ENCODE measurements at regions not wholly inside any gene's neighbourhood (a gene's known extent, or its start where the extent isn't known, plus 50 kb on each side); places are given as distances from the start of the nearest gene placed in this dataset.

DNA sequence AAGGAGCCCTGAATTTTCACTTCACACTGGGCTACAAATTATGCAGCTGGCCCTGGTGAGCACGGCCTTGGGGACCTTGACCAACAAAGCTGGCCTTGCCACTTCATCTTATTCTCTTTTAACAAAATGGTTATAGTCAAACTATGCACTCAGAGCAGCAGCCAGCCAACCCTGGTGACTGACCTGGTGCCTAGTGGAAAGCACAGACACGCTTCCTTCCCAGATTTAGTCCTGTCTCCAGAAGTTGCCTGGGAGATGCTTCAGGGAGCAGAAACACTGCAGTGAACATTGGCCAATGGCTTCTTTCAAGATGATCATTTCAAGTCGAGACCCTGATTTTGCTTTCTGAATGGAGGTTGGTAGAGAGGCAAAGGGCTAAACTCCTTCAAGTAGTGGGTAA is 249.3 kb downstream of the SIPA1L2 start:
- H3K36me3 ChIP-seq (ENCODE audit: insufficient read depth, low read length): no peaks in the 10 kb centered on the region
- H3K4me2 ChIP-seq (ENCODE audit: low read length): no peak overlapping the region
- H3K4me3 ChIP-seq (ENCODE audit: low read length): no peak overlapping the region
- H3K9ac ChIP-seq (ENCODE audit: low read length): no peak overlapping the region
- H3K79me2 ChIP-seq (replicated peaks; ENCODE audit: insufficient read depth, low read length): no peaks in the 10 kb centered on the region
- no peaks in the 10 kb centered on the region for H3K9me2 ChIP-seq (ENCODE audit: insufficient read depth, low read length)
- no peaks in the 10 kb centered on the region for H4K20me1 ChIP-seq (ENCODE audit: insufficient read depth)
- TF ChIP-seq EP300 (conservative IDR thresholded peaks at IDR 0.05; ENCODE audit: poor library complexity, severe bottlenecking) (no peak), SMC3 (conservative IDR thresholded peaks at IDR 0.05; ENCODE audit: poor library complexity) (no peak), TAF1 (IDR thresholded peaks at IDR 0.05; ENCODE audit: low read depth) (no peak), MXI1 (conservative IDR thresholded peaks at IDR 0.05; ENCODE audit: poor library complexity, severe bottlenecking) (no peak), EZH2 (IDR thresholded peaks at IDR 0.05; ENCODE audit: borderline replicate concordance, insufficient read depth, low read length, poor library complexity, severe bottlenecking) (no peak)
- H2AFZ ChIP-seq (ENCODE audit: low read depth, low read length): no peak overlapping the region
- H3K9me3 ChIP-seq (ENCODE audit: low read length): no peaks in the 10 kb centered on the region
- H3K27me3 ChIP-seq (ENCODE audit: insufficient read depth, low read depth, low read length): no peaks in the 10 kb centered on the region
- H3F3A ChIP-seq (ENCODE audit: insufficient read depth, low read length, poor library complexity, severe bottlenecking): no peaks in the 10 kb centered on the region
- no peak overlapping the region for H3K27ac ChIP-seq (ENCODE audit: low read length)

- Histone ChIP-seq H2AFZ (ENCODE audit: low read depth, low read length) (no peak overlapping the region), H3K27me3 (ENCODE audit: insufficient read depth, low read depth, low read length) (no peaks in the 10 kb centered on the region), H4K20me1 (ENCODE audit: insufficient read depth) (no peaks in the 10 kb centered on the region), H3K4me3 (ENCODE audit: low read length) (no peak overlapping the region), H3K79me2 (replicated peaks; ENCODE audit: insufficient read depth, low read length) (no peaks in the 10 kb centered on the region), H3F3A (ENCODE audit: insufficient read depth, low read length, poor library complexity, severe bottlenecking) (no peaks in the 10 kb centered on the region), H3K27ac (ENCODE audit: low read length) (no peak overlapping the region), H3K9me3 (ENCODE audit: low read length) (no peaks in the 10 kb centered on the region), H3K4me2 (ENCODE audit: low read length) (no peak overlapping the region), H3K9me2 (ENCODE audit: insufficient read depth, low read length) (no peaks in the 10 kb centered on the region), H3K36me3 (ENCODE audit: insufficient read depth, low read length) (no peaks in the 10 kb centered on the region), H3K9ac (ENCODE audit: low read length) (no peak overlapping the region)
- TF ChIP-seq POLR2AphosphoS5 (IDR thresholded peaks at IDR 0.05) (no peak), RAD21 (conservative IDR thresholded peaks at IDR 0.05) (no peak), TAF1 (IDR thresholded peaks at IDR 0.05; ENCODE audit: low read depth) (no peak), MXI1 (conservative IDR thresholded peaks at IDR 0.05; ENCODE audit: poor library complexity, severe bottlenecking) (no peak), SMC3 (conservative IDR thresholded peaks at IDR 0.05; ENCODE audit: poor library complexity) (no peak), EZH2 (IDR thresholded peaks at IDR 0.05; ENCODE audit: borderline replicate concordance, insufficient read depth, low read length, poor library complexity, severe bottlenecking) (no peak), EP300 (conservative IDR thresholded peaks at IDR 0.05; ENCODE audit: poor library complexity, severe bottlenecking) (no peak)
- TF ChIP-seq, protein P1, sequence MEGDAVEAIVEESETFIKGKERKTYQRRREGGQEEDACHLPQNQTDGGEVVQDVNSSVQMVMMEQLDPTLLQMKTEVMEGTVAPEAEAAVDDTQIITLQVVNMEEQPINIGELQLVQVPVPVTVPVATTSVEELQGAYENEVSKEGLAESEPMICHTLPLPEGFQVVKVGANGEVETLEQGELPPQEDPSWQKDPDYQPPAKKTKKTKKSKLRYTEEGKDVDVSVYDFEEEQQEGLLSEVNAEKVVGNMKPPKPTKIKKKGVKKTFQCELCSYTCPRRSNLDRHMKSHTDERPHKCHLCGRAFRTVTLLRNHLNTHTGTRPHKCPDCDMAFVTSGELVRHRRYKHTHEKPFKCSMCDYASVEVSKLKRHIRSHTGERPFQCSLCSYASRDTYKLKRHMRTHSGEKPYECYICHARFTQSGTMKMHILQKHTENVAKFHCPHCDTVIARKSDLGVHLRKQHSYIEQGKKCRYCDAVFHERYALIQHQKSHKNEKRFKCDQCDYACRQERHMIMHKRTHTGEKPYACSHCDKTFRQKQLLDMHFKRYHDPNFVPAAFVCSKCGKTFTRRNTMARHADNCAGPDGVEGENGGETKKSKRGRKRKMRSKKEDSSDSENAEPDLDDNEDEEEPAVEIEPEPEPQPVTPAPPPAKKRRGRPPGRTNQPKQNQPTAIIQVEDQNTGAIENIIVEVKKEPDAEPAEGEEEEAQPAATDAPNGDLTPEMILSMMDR (IDR thresholded peaks at IDR 0.05; ENCODE audit: poor library complexity, severe bottlenecking): no peak
- TF ChIP-seq, protein P2, sequence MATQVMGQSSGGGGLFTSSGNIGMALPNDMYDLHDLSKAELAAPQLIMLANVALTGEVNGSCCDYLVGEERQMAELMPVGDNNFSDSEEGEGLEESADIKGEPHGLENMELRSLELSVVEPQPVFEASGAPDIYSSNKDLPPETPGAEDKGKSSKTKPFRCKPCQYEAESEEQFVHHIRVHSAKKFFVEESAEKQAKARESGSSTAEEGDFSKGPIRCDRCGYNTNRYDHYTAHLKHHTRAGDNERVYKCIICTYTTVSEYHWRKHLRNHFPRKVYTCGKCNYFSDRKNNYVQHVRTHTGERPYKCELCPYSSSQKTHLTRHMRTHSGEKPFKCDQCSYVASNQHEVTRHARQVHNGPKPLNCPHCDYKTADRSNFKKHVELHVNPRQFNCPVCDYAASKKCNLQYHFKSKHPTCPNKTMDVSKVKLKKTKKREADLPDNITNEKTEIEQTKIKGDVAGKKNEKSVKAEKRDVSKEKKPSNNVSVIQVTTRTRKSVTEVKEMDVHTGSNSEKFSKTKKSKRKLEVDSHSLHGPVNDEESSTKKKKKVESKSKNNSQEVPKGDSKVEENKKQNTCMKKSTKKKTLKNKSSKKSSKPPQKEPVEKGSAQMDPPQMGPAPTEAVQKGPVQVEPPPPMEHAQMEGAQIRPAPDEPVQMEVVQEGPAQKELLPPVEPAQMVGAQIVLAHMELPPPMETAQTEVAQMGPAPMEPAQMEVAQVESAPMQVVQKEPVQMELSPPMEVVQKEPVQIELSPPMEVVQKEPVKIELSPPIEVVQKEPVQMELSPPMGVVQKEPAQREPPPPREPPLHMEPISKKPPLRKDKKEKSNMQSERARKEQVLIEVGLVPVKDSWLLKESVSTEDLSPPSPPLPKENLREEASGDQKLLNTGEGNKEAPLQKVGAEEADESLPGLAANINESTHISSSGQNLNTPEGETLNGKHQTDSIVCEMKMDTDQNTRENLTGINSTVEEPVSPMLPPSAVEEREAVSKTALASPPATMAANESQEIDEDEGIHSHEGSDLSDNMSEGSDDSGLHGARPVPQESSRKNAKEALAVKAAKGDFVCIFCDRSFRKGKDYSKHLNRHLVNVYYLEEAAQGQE (IDR thresholded peaks at IDR 0.05; ENCODE audit: borderline replicate concordance): no peak
Observed at GRCh38 chr1:232380131-232380530, 249.8 kb downstream of the SIPA1L2 start.
